Skeletal muscle tissue (tissue), 3 donors: ENCODE measurements at regions not wholly inside any gene's neighbourhood (a gene's known extent, or its start where the extent isn't known, plus 50 kb on each side); places are given as distances from the start of the nearest gene placed in this dataset.

Experiments used
- H3K27ac ChIP-seq: one replicate; pipeline ENCODE4 v1.7.0; 2013; ENCODE audit warnings: mild to moderate bottlenecking, low read depth, low read length, inconsistent platforms
- H3K27me3 ChIP-seq, 3 donors: one replicate each; pipeline ENCODE4 v1.7.0; 2013; ENCODE audit warnings: low read length in 3 of 3; ENCODE audit not compliant: control insufficient read depth in 3 of 3, insufficient read depth in 3 of 3
- H3K36me3 ChIP-seq, 3 donors: one replicate each; pipeline ENCODE4 v1.7.0; 2013; ENCODE audit warnings: low read length in 3 of 3; ENCODE audit not compliant: control insufficient read depth in 3 of 3, insufficient read depth in 3 of 3
- H3K4me1 ChIP-seq, 3 donors: one replicate each; pipeline ENCODE4 v1.7.0; 2013; ENCODE audit warnings: low read length in 3 of 3, mild to moderate bottlenecking in 3 of 3; ENCODE audit not compliant: control insufficient read depth in 3 of 3, insufficient read depth in 3 of 3
- H3K4me3 ChIP-seq, 3 donors: one replicate each; pipeline ENCODE4 v1.7.0; 2013; ENCODE audit warnings: low read length in 3 of 3
- H3K9ac ChIP-seq, 3 donors: one replicate each; pipeline ENCODE4 v1.7.0; 2013; ENCODE audit warnings: low read length in 3 of 3, mild to moderate bottlenecking in 3 of 3, moderate library complexity in 2 of 3, low read depth in 1 of 3
- H3K9me3 ChIP-seq, 3 donors: one replicate each; pipeline ENCODE4 v1.7.0; 2013; ENCODE audit warnings: low read length in 3 of 3; ENCODE audit not compliant: control insufficient read depth in 3 of 3
- donor health status: Osteomylitis.

DNA sequence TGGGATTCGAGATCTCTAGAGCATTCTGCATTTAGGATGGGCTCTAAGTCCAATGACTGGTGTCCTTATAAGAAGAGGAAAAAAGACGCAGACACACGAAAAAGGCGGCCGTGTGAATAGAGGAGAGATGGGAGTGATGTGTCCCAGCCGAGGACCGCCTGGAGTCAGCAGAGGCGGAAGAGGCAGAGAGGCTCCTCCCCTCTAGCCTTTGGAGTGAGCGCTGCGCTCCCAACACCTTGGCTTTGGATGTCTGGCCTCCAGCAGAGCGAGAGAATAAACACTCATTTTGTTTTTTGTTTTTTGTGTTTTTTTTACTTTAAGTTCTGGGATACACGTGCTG, 83.0 kb upstream of the RTL6 start:
- H3K36me3 ChIP-seq, result no peaks in the 10 kb centered on the region
- H3K9ac ChIP-seq, result no peak overlapping the region
- H3K9me3 ChIP-seq, result no peaks in the 10 kb centered on the region
- H3K27ac ChIP-seq, result no peak overlapping the region
- H3K27me3 ChIP-seq, result peaks cover 17 to 51% (median 40%) of the 10 kb centered on the region in 3 donors
- H3K4me1 ChIP-seq, result no peaks in the 10 kb centered on the region
- H3K4me3 ChIP-seq, result no peak overlapping the region

DNA sequence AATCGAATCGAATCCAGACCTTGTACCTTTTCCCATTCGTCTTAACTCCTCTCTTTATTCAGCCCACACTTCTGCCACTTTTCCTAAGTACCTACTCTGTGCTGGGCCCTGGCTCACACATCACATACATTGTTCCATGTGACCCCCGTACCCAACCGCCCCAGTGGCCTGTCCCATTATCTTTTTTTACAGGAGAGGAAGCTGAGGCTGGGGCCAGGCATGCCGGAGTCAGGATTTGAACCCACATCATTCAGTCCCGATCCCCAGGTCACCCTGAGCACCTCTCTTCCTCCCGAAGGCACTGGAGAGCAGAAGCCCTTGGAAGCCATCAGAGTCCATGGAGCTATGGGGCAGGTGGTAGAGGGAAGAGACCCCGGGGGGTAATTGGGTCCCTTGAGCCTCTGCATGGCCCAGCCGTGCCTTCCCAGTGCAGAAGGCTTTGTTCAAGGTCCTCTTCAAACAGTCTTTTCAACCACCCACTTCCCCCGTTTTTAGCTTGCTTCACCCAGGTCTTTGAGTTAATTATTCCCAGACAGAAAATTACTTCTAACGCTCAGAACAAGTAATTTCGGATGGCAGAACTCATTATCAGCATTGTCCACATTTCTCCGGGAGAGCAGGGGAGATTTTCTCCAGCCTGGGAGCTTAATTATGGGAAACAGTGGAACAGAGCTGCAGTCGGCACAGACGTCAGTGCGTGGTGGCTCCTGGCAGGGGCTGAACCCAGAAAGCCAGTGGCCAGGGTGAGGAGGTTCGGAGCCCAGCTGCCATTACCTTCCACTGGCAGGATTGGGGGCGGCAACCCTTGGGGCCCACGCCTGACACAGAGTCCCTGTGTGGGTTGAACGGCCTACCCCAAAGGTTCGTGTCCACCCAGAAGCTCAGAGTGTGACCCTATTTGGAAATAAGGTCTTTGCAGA, 82.4 kb upstream of the RTL6 start:
- Histone ChIP-seq H3K36me3 (no peaks in the 10 kb centered on the region), H3K27ac (no peak overlapping the region), H3K4me1 (no peaks in the 10 kb centered on the region), H3K27me3 (peaks cover 14 to 46% (median 33%) of the 10 kb centered on the region in 3 donors), H3K9ac (no peak overlapping the region), H3K9me3 (no peaks in the 10 kb centered on the region), H3K4me3 (no peak overlapping the region)

DNA sequence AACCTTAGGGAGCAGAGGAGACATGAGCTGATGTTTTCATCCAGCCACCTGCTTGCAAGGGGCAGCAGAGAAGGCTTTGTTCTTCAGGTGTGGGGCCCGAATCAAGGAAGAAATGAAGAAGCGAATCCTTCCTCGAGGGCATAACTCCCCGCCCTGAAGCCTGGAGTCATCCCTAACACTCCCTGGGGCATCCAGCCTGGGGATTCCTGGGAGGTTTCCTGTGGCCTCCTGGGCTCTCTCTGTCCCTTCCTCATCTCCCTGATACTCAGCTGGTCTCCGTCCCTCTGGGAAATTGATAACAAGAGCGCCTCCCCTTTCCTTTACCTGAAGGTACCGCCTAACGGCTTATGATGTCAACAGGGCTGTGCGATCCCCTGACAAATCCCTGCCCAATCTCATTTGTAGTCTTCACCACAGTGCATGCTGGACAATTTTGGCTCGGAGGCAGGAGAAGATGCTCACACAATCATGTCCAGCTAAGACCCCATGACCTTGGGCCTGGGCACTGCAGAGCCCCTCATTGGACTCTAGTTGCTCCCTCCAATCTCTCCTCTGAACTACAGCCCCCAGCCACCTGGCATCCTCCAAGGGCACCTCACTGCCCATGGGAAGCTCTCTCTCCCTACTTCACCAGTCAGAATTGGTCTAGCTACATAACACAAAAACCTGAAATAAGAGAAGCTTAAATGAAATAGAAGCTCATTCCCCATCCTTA, 80.6 kb upstream of the RTL6 start:
- Histone ChIP-seq H3K9ac (no peak overlapping the region), H3K27ac (no peak overlapping the region), H3K4me3 (no peak overlapping the region), H3K4me1 (no peaks in the 10 kb centered on the region), H3K9me3 (no peaks in the 10 kb centered on the region), H3K36me3 (no peaks in the 10 kb centered on the region), H3K27me3 (peaks cover 17 to 50% (median 35%) of the 10 kb centered on the region in 3 donors)

DNA sequence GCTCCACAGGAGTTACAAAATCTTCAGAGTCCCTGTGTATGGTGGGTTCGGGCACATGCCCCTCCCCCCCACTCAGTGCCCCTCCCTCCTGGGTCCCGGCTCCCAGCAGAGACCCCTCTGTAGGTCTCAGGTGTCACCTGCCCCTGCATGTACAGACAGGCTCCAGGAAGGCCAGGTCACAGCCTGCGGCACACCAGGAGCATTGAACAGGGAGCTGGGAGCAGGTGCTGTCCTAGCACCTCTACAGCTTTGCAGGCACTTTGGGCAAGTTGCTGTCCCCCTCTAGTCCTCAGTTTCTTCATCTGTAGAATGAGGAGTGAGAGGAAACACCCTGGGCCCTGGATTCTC, 80.1 kb upstream of the RTL6 start:
- Histone ChIP-seq H3K9ac (no peak overlapping the region), H3K36me3 (no peaks in the 10 kb centered on the region), H3K27ac (no peak overlapping the region), H3K4me3 (no peak overlapping the region), H3K4me1 (no peaks in the 10 kb centered on the region), H3K9me3 (no peaks in the 10 kb centered on the region), H3K27me3 (peaks cover 17 to 45% (median 34%) of the 10 kb centered on the region in 3 donors)

- Histone ChIP-seq H3K9ac (no peak overlapping the region), H3K9me3 (no peaks in the 10 kb centered on the region), H3K27me3 (peaks cover 17 to 43% (median 31%) of the 10 kb centered on the region in 3 donors), H3K36me3 (no peaks in the 10 kb centered on the region), H3K27ac (no peak overlapping the region), H3K4me3 (no peak overlapping the region), H3K4me1 (no peaks in the 10 kb centered on the region)
Observed at GRCh38 chr22:44577391-44578109, 79.5 kb upstream of the RTL6 start.

DNA sequence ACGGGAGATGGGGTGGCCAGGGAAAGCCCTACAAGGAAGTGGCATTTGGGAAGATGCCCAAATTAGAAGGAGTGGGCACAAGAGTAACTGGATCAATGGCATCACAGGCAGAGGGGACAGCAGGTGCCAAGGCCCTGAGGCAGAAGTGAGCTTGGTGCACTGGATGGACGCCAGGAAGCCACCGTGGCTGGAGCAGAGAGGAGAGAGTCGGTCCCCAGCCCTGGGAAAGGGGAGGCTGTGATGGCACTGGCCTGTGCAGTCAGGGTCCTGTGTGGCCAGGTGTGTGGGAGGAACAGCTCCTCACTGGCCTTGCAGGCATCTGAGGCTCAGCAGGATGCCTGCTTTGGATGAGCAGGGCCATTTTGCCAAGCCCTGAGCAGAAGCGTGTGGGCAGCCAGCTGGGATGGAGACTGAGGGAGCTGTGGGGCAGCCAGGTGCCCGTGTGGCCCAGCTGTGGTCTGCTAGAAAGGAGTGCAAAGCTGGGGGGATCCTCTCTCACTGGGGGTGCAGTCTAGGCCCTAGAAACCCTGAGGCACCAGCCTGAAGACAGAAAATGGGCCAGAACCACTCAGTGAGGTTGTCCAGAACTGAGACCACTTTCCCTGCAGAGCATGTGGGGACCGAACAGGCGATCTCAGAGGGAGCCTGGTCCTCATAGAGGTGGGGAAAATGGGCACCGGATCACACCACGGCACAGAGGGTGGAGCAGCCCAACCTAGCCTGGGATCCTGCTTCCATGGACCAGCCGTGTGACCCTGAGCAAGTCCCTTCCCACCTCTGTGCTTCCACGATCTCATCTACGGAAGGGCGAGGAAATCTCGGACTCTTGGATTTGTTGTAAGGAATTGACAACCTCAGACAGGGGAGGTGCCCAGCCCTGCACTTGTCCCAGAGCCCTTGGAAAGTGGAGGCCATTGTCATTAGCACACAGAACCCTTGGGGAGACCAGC, 78.6 kb upstream of the RTL6 start:
- no peak overlapping the region for H3K27ac ChIP-seq
- no peaks in the 10 kb centered on the region for H3K9me3 ChIP-seq
- H3K4me1 ChIP-seq, result no peaks in the 10 kb centered on the region
- no peaks in the 10 kb centered on the region for H3K36me3 ChIP-seq
- no peak overlapping the region for H3K4me3 ChIP-seq
- peaks cover 17 to 49% (median 27%) of the 10 kb centered on the region in 3 donors for H3K27me3 ChIP-seq
- H3K9ac ChIP-seq, result no peak overlapping the region

- no peak overlapping the region for H3K9ac ChIP-seq
- no peak overlapping the region for H3K4me3 ChIP-seq
- no peak overlapping the region for H3K27ac ChIP-seq
- H3K4me1 ChIP-seq, result no peaks in the 10 kb centered on the region
- H3K9me3 ChIP-seq, result peaks cover 0 to under 1% (median 0%) of the 10 kb centered on the region in 3 donors
- H3K36me3 ChIP-seq, result no peaks in the 10 kb centered on the region
- H3K27me3 ChIP-seq, result peaks cover 17 to 58% (median 34%) of the 10 kb centered on the region in 3 donors
Observed at GRCh38 chr22:44575381-44576268, 77.6 kb upstream of the RTL6 start.

DNA sequence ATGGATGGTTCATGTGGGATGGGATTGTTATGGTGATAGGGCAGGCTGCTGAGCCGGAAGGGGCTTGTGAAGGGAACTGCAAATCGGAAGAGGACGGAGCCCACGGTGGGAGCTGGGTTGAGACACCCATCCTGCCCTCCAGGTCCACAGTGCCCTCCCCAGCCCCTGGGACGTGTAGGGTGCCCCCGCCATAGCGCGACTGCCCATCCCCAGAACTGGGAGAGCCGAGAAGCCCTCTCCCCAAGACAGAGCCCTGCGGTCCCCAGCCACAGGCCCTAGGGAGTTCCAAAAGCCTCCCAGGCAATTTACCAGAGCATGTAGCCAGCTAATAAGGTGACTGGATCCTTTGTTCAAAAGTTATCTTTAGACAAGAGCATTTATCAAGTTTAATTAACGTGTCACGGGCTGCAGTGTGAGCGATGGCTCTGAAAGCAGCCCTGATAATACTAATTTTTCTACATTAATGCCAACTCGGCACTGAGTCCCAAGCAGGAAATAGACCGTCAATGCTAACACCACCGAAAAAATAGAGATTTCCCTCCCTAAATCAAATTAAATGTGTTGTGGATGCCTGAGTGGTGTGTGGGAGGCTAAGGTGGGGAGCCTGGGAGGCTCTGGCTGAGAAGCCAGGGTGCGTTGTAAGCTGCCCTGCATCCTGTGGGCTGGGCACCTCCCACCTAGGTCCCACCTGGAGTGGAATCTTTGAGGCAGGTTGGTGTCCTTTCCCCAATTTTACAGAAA, 76.8 kb upstream of the RTL6 start:
- H3K9me3 ChIP-seq, result peaks cover 0 to 6% (median 0%) of the 10 kb centered on the region in 3 donors
- no peak overlapping the region for H3K9ac ChIP-seq
- H3K4me3 ChIP-seq, result no peak overlapping the region
- no peaks in the 10 kb centered on the region for H3K4me1 ChIP-seq
- H3K36me3 ChIP-seq, result no peaks in the 10 kb centered on the region
- H3K27ac ChIP-seq, result no peak overlapping the region
- peaks cover 17 to 63% (median 36%) of the 10 kb centered on the region in 3 donors for H3K27me3 ChIP-seq
